Nephron (organoid): ENCODE measurements at regions not wholly inside any gene's neighbourhood (a gene's known extent, or its start where the extent isn't known, plus 50 kb on each side); places are given as distances from the start of the nearest gene placed in this dataset.

Experiments used
- H3K27ac Mint-ChIP-seq, 3 experiments: 2 replicates each; pipeline ENCODE4 v1.8.0; 2020; ENCODE audit warnings: mixed read lengths in 3 of 3, mild to moderate bottlenecking in 2 of 3, moderate library complexity in 1 of 3
- H3K27me3 Mint-ChIP-seq: 2 replicates; pipeline ENCODE4 v1.8.0; 2021; ENCODE audit warnings: low read depth, mild to moderate bottlenecking, moderate library complexity, mixed read lengths
- H3K36me3 Mint-ChIP-seq: 2 replicates; pipeline ENCODE4 v1.8.0; 2020; ENCODE audit warnings: low read depth, mixed read lengths
- H3K4me1 Mint-ChIP-seq: 2 replicates; pipeline ENCODE4 v1.8.0; 2020; ENCODE audit warnings: mixed read lengths
- H3K4me3 Mint-ChIP-seq, 3 experiments: 2 replicates each; pipeline ENCODE4 v1.8.0; 2020; ENCODE audit warnings: mild to moderate bottlenecking in 3 of 3, mixed read lengths in 3 of 3, moderate library complexity in 2 of 3
- H3K9me3 Mint-ChIP-seq: 2 replicates; pipeline ENCODE4 v1.8.0; 2020; ENCODE audit warnings: mixed read lengths
- TF ChIP-seq, protein P1 (sequence below), 3 experiments: fragments of 200-600 bp; sonication (generic); IDR thresholded peaks; one replicate each; pipeline ENCODE4 v1.5.0; 2021; ENCODE audit warnings: antibody characterized with exemption in 3 of 3; ENCODE audit not compliant: unreplicated experiment in 3 of 3

DNA sequence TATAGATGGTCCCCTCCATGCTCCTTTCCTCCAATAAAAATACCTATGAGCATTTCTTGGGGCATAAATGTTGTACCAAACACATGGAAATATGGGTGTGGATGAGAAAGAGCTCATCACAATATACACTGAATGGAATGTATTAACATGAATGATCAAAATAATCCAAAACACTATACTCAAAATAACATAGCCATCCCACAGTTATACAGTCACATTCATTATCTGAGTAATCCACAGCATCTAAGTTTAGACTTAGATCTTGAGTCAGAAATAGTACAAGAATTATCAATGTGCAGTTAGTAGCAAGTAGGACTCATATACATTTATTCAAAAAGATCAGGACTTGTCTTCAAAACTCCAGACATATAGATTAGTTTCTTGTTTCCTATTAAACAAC lies 175.2 kb upstream of the NREP start:
- Mint-ChIP-seq H3K36me3 (no peaks in the 10 kb centered on the region), H3K9me3 (no peaks in the 10 kb centered on the region), H3K4me3 (no peak overlapping the region), H3K27ac (no peak overlapping the region), H3K4me1 (peaks cover 20% of the 10 kb centered on the region), H3K27me3 (no peaks in the 10 kb centered on the region)
- TF ChIP-seq, protein P1, sequence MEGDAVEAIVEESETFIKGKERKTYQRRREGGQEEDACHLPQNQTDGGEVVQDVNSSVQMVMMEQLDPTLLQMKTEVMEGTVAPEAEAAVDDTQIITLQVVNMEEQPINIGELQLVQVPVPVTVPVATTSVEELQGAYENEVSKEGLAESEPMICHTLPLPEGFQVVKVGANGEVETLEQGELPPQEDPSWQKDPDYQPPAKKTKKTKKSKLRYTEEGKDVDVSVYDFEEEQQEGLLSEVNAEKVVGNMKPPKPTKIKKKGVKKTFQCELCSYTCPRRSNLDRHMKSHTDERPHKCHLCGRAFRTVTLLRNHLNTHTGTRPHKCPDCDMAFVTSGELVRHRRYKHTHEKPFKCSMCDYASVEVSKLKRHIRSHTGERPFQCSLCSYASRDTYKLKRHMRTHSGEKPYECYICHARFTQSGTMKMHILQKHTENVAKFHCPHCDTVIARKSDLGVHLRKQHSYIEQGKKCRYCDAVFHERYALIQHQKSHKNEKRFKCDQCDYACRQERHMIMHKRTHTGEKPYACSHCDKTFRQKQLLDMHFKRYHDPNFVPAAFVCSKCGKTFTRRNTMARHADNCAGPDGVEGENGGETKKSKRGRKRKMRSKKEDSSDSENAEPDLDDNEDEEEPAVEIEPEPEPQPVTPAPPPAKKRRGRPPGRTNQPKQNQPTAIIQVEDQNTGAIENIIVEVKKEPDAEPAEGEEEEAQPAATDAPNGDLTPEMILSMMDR (IDR thresholded peaks at IDR 0.05; ENCODE audit: unreplicated experiment in 3 of 3), result no peak

DNA sequence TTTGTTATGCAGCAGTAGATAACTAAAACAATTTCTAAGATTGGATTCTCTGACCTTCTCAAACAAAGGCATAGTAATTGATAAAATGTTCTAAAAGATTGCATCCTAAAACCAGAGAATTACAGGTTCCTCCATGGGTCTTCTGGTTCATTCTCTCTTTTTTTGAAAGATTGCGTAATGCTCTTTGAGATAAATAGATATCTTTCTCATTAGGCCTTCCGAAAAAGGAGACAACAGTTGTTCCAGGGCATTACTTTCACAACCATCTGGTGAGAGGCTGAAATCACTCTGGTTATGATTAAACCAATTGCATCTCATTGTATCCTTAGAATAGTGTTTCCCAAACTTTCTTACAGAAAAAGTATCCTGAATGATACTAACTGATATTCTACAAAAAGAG lies 174.7 kb upstream of the NREP start:
- TF ChIP-seq, protein P1 (IDR thresholded peaks at IDR 0.05; ENCODE audit: unreplicated experiment in 3 of 3), result no peak
- H3K4me1 Mint-ChIP-seq, result peaks cover 20% of the 10 kb centered on the region
- H3K4me3 Mint-ChIP-seq, result no peak overlapping the region
- no peak overlapping the region for H3K27ac Mint-ChIP-seq
- H3K9me3 Mint-ChIP-seq, result no peaks in the 10 kb centered on the region
- no peaks in the 10 kb centered on the region for H3K36me3 Mint-ChIP-seq
- H3K27me3 Mint-ChIP-seq, result no peaks in the 10 kb centered on the region

DNA sequence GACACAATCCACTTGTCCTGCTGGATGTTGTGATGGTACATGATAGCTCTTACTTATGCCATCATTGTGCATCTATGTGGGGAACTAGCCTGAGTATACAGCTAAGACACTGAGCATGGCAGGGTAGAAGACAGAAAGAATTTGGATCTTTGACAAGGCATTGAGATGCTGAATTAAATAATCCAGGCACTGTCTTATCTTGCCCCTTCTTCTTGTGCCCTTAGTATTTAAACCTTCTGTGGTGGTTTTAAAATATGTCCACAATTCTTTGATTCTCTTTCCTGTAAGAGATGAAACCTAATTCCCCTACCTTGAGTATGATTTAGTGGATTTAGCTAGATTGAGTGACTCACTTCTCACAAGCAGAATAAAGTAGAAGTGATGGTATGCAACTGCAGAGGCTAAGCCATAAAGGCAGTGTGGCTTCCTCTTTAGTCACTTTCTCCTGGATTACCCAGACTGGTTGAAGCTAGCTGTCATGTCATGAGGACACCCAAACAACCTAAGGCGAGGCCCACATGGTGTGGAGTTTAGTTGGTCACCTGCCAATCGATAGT lies 174.0 kb upstream of the NREP start:
- Mint-ChIP-seq H3K9me3 (no peaks in the 10 kb centered on the region), H3K27me3 (no peaks in the 10 kb centered on the region), H3K36me3 (no peaks in the 10 kb centered on the region), H3K27ac (no peak overlapping the region), H3K4me3 (no peak overlapping the region), H3K4me1 (peaks cover 20% of the 10 kb centered on the region)
- TF ChIP-seq, protein P1 (IDR thresholded peaks at IDR 0.05; ENCODE audit: unreplicated experiment in 3 of 3), result no peak

DNA sequence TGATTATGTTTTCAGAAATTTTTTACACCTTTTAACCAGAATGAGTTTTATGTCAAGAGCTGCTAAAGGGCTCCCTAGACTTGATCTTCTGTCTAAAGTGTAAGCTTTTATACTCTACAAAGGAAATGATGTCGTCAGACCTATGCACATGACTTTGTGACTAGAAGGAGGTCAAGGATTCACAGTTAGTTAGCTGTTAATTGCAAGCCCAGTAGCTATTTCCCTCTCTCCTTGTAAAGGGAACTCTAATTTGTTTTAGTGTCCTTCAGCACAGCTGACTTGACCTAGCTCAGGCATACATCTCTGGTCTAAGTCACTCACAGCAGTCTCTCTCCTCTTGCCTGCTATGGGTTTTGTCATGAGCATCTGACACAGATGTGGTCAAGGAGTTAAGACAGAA lies 173.5 kb upstream of the NREP start:
- TF ChIP-seq, protein P1 (IDR thresholded peaks at IDR 0.05; ENCODE audit: unreplicated experiment in 3 of 3), result no peak
- H3K36me3 Mint-ChIP-seq, result no peaks in the 10 kb centered on the region
- H3K27me3 Mint-ChIP-seq, result no peaks in the 10 kb centered on the region
- H3K27ac Mint-ChIP-seq, result no peak overlapping the region
- H3K4me1 Mint-ChIP-seq, result peaks cover 20% of the 10 kb centered on the region
- no peaks in the 10 kb centered on the region for H3K9me3 Mint-ChIP-seq
- H3K4me3 Mint-ChIP-seq, result no peak overlapping the region

DNA sequence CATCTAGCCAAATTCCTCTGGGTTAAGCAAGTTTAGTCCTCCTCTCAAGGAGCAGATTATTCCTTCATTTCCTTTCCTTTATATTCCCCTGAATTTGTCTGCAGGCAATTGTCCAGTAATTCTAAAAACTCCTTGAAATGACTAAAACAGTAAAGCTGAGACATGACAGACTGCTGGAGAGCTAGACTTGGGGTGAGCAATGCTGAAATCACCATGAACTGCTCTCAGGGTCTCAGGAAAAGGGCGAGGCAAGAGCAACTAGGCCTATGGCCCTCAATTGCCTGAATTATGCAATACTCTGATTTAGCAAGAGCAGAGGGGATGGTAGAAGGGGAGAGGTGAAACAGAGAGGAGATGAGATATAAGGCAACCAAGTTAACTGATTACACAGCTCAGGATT lies 172.9 kb upstream of the NREP start:
- TF ChIP-seq, protein P1 (IDR thresholded peaks at IDR 0.05; ENCODE audit: unreplicated experiment in 3 of 3), result no peak
- Mint-ChIP-seq H3K9me3 (no peaks in the 10 kb centered on the region), H3K36me3 (no peaks in the 10 kb centered on the region), H3K27me3 (no peaks in the 10 kb centered on the region), H3K4me1 (peaks cover 20% of the 10 kb centered on the region), H3K4me3 (no peak overlapping the region), H3K27ac (no peak overlapping the region)

DNA sequence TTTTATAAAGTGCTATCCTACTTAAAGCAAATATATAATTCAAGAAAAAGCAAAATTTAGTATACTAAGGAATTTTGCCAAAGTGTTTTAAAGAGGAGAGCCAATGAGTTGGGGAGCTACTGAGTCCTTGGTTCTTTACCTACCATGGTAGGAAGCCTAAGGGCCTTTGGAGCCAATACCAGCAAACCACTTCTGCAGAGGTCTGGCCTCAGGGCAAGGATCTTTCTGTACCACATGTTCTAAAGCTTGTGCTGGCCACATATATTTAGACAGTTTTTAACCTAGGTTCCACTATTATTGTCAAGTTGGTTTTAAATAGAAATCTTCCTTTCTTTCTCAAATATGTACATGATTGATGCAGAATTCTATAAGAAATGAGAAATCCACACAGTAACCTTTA lies 172.3 kb upstream of the NREP start:
- H3K4me1 Mint-ChIP-seq, result peaks cover 20% of the 10 kb centered on the region
- H3K9me3 Mint-ChIP-seq, result no peaks in the 10 kb centered on the region
- TF ChIP-seq, protein P1 (IDR thresholded peaks at IDR 0.05; ENCODE audit: unreplicated experiment in 3 of 3), result no peak
- H3K27ac Mint-ChIP-seq, result no peak overlapping the region
- no peaks in the 10 kb centered on the region for H3K27me3 Mint-ChIP-seq
- H3K36me3 Mint-ChIP-seq, result no peaks in the 10 kb centered on the region
- no peak overlapping the region for H3K4me3 Mint-ChIP-seq
